Stimulated activated CD8-positive, alpha-beta memory T cell treated with anti-CD3 and anti-CD28 coated beads, Interleukin-7, amount 100 ng/mL, for 48 hours (primary cell): ENCODE measurements at regions not wholly inside any gene's neighbourhood (a gene's known extent, or its start where the extent isn't known, plus 50 kb on each side); places are given as distances from the start of the nearest gene placed in this dataset.
"Not testable (repeated sequence)": the region's sequence is repeated elsewhere in the genome, so short reads cannot be mapped to it uniquely, and the experiment has no call there.

Experiments used
- DNase-seq, 2 donors: peaks; one replicate each; pipeline ENCODE4 v3.0.0-alpha.2; 2020; ENCODE audit warnings: low read depth in 1 of 2; ENCODE audit errors: extremely low read depth in 1 of 2

DNA sequence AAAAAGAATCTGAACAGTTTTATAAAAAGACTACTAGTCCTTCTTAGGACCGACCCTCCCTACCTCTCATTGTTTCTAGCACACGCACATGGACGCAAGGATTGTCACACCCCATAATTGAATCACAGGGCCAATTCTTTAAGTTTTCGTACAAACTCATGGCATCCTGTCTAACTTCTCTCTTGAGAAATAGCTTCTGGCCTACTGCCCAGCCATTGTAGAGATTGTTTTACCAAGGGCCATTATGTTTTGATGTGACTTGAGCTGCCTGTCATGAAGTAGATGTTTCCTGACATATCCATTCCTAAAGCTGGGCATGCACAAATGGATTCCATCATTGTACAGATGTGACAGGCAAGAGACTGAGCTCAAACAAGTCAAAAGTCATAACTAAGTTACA is 1672.1 kb upstream of the C9orf72 start:
- no peak for DNase-seq

GRCh38 chr9:29270400-29270799 is 1697.1 kb upstream of the C9orf72 start:
- not testable (repeated sequence) for DNase-seq

- no peak for DNase-seq
Measured at GRCh38 chr9:29282121-29282520, 1708.8 kb upstream of the C9orf72 start.

GRCh38 chr9:29285818-29286217 is 1712.5 kb upstream of the C9orf72 start:
- DNase-seq: no peak

DNA sequence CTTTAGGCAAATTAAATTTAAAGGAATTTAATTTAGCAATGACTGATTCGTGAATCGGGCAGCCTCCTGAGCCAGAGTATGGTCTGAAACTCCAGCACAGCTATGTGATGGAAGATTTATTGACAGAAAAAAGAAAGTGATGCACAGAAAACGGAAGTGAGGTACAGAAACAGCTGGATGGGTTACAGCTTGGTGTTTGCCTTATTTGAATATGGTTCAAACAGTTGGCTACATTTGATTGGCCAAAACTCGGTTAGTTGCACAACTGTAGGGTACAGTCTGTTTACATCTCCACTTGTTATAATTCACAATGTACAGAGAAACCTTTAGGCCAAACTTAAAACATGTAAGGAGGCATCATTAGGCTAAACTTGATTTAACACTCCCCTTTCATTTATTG is 1716.1 kb upstream of the C9orf72 start:
- no peak for DNase-seq

GRCh38 chr9:29290516-29290915 is 1717.2 kb upstream of the C9orf72 start:
- DNase-seq: no peak

DNA sequence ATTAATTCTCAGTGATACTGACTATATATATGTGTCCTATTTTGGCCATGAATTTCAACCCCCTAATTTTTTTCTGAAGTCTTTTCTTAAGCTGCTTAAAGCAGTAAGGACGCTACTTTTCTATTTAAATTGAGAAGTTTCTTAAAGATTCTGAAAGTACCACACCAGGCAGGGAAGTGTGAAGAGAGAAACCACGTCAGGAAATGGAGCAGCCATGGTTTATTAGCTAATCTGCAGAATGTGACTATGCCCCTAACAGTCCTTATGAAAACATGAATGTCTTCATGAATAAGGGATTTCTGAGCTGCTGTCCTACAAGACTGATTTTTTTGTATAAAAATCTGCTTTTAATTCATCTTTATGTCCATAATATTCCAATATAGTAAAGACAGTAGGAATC is 1724.3 kb upstream of the C9orf72 start:
- DNase-seq: no peak

DNA sequence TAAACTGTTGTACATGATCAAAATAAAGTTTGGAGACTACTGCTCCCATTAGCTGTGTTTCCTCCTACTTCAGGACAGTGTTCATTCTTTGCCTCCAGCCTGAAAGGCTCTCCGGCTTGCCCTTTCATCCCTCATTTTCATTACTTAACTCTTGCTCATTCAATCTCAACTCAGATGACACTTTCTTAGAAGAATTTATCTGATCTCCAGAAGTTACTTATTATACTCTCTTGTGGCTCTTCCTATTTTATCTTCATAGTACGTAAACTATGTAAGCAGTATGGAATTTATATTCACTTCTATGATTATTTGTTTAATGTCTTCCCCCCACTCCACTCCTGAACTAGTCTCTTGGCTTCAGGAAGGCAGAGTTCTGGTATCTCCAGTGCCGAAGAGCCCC is 1737.9 kb upstream of the C9orf72 start:
- no peak for DNase-seq

DNA sequence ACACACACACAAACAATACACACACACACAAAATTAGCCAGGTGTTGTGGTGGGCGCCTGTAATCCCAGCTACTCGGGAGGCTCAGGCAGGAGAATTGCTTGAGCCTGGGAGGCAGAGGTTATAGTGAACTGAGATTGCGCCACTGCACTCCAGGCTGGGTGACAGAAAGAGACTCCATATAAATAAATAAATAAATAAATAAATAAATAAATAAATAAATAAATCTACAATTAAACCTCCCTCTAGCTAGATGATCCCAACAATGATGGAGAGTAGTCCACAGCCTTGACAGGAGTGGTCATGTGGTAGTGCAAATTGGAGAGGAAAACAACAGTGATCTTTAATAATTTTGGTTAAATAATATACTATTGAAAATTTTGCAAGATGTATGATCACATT is 1739.0 kb upstream of the C9orf72 start:
- no peak for DNase-seq

DNA sequence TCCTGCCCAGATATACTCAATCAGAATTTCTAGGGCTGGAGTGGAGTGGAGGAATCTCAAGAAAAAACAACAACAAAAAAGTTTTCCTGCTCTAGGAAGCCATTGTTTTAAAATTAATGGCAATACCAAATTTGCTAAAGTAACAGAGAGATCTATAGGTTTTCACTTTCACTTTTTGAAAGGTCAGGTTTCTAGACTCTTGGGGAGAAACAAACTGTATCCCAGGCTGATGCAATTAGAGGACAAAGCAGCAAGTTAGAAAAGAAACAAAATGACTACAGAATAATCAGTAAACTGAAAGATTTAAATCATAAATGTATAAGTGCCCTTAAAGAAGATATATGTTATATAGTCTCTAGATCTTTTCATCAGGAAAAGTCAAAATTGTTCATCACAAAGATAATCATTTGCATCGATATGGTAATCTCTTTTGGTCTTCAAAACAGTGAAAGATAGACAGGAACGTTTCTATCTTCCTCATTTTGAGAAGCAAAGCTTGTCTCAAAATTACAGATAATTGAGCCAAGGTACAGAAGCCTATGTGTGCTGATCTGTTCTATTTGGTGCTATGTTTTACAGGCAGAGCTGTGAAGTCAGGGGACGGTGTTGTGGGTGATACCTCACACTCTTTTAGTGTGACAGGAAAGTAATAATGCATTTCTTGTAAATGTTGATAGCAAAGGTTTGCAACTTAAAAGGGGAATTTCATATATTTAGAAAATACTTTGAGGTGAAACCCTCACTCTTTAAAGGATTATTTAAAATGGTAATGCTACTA is 1746.6 kb upstream of the C9orf72 start:
- no peak for DNase-seq

DNA sequence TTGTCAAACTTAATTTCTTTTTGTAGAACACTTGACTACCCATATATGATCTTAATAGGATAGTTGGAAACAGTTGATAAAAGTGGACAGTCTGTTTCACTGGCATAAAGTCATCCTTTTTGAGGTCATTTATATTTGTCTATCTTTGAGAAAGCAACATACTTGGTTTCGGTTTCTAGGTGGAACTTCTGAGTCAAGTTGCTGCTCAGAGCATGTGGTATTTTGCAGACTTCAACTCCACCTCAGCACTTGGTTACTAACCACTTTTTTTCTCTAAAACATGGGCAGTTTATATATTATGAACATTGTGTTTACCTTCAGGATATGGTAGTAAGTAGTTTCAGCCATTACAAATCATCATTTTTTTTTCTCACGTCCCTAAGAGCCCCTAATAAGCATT is 1749.0 kb upstream of the C9orf72 start:
- DNase-seq: no peak

DNA sequence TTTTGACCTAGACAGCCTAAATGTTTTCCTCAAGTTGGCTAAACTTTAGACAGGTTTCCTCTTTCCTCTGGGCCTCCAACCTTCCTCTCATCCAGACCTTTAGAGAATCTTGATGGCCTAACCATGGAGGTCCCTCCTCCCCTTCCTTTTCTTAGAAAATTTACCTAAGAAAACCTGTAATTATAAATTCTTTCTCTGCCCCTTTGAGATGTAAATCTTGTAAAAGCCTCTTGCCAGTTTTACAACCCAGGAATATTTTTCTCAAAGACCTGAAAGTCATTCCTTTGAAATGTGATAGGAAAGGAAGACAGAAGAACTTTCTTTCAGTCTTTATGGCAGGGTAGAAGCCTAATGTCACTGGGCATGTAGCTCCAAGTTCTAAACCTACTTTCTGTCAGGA is 1752.6 kb upstream of the C9orf72 start:
- DNase-seq: no peak

- DNase-seq: no peak
Measured at GRCh38 chr9:29332789-29333188, 1759.5 kb upstream of the C9orf72 start.

DNA sequence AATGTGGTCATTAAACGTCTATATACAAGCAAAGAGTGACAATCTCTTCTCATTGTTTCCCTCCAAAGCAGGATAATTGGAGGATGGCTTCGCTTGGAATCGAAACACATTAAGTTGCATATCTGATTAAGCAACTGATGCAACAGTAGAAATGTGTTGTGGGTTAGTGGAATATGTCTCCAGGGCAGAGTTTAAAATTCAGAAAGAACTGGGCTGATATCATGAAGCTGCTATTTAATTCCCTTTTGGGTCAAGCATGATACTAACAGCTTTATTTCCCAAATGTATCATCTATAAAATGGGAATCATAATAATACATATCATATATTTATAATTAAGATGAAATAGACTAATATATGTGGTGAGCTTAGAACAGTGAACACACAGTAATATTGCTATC is 1763.0 kb upstream of the C9orf72 start:
- no peak for DNase-seq

- DNase-seq: no peak
Measured at GRCh38 chr9:29339387-29339786, 1766.1 kb upstream of the C9orf72 start.

- no peak for DNase-seq
Measured at GRCh38 chr9:29348999-29349398, 1775.7 kb upstream of the C9orf72 start.

GRCh38 chr9:29389421-29389820 is 1816.1 kb upstream of the C9orf72 start:
- no peak for DNase-seq

DNA sequence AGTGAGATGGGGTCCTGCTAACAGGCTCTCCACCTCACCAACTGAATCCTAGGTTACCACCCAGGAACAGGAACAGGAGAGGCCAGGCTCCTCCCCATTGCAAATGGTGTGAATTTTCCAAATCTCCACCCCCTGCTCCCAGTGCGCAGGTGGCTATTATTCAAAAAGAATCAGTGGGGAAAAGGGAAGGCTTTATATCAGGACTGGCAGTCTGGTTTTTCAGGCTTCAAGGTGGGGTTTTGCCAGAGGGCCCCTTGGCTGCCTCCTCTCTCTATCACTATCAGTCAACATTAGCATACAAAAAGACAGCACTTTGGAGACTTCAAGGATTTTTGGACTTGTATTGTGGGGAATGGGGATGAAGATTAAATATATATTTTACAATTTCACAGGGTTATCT is 1817.6 kb upstream of the C9orf72 start:
- no peak for DNase-seq

DNA sequence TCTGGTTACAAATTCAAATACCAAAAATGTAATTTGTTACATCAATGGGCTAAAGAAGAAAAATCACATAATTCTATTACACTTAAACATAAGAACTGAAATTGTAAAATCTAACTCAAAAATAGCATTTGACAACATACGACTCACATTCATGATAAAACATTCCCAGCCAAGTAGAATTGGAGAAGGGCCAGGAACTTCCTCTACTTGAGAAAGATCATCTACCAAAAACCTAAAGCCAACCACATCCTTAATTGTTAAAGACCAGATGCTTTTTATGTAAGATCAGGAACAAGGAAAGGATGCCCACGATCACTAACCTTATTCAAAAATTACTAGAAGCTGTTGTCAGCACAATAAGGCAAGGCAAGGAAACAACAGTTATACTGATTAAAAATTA is 1819.8 kb upstream of the C9orf72 start:
- no peak for DNase-seq

DNA sequence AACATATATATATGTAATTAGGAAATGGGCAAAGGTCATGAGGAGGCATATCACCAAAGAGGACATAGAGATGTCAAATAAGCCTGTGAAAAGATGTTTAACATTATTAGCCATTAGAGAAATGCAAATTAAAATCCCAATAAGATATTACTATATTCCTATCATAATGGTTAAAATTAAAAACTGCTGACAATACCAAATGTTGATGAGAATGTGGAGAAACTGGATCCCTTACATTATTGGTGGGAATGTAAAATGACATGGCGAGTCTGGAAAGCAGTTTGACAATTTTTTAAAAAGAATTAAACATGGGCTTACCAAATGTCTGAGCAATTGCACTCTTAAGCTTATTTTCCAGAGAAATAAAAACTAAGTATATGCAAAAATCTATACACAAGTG is 1821.6 kb upstream of the C9orf72 start:
- no peak for DNase-seq

- no peak for DNase-seq
Measured at GRCh38 chr9:29397148-29397547, 1823.9 kb upstream of the C9orf72 start.

- no peak for DNase-seq
Measured at GRCh38 chr9:29416204-29416603, 1842.9 kb upstream of the C9orf72 start.

GRCh38 chr9:29422438-29422837 is 1849.2 kb upstream of the C9orf72 start:
- DNase-seq: no peak
